Mesendoderm (in vitro differentiated cells): ENCODE measurements at regions not wholly inside any gene's neighbourhood (a gene's known extent, or its start where the extent isn't known, plus 50 kb on each side); places are given as distances from the start of the nearest gene placed in this dataset.

Source experiments
- DNase-seq: peaks from one replicate; pipeline ENCODE4 v3.0.0; 2013
- H2AK5ac ChIP-seq: 2 replicates; pipeline ENCODE4 v1.6.1; 2013; ENCODE audit warnings: low read length, inconsistent platforms
- H2BK120ac ChIP-seq: 2 replicates; pipeline ENCODE4 v1.6.1; 2013; ENCODE audit warnings: low read depth, mild to moderate bottlenecking, low read length, moderate library complexity, mixed read lengths
- H2BK15ac ChIP-seq: replicated peaks from 2 replicates; pipeline ENCODE4 v1.6.1; 2013; ENCODE audit warnings: low read depth, mild to moderate bottlenecking, moderate library complexity
- H2BK5ac ChIP-seq: 2 replicates; pipeline ENCODE4 v1.6.1; 2013; ENCODE audit warnings: low read length, inconsistent platforms
- H3K18ac ChIP-seq: 2 replicates; pipeline ENCODE4 v1.6.1; 2013; ENCODE audit warnings: mild to moderate bottlenecking, low read length, mixed read lengths
- H3K23ac ChIP-seq: one replicate; pipeline ENCODE4 v1.6.1; 2013; ENCODE audit warnings: low read length
- H3K27ac ChIP-seq: 2 replicates; pipeline ENCODE4 v1.5.1; 2013; ENCODE audit warnings: low read depth, mild to moderate bottlenecking, inconsistent platforms, low read length, moderate library complexity
- H3K27me3 ChIP-seq: 2 replicates; pipeline ENCODE4 v1.6.1; 2013; ENCODE audit warnings: low read length, control low read depth, mild to moderate bottlenecking, inconsistent platforms; ENCODE audit not compliant: insufficient read depth, poor library complexity
- H3K36me3 ChIP-seq: 2 replicates; pipeline ENCODE4 v1.6.1; 2013; ENCODE audit warnings: low read length, inconsistent platforms; ENCODE audit not compliant: control insufficient read depth, insufficient read depth
- H3K4ac ChIP-seq: one replicate; pipeline ENCODE4 v1.6.1; 2013; ENCODE audit warnings: low read depth, mild to moderate bottlenecking, low read length, moderate library complexity
- H3K4me1 ChIP-seq: 2 replicates; pipeline ENCODE4 v1.6.1; 2013; ENCODE audit warnings: low read depth, low read length, inconsistent platforms; ENCODE audit not compliant: control insufficient read depth
- H3K4me2 ChIP-seq: 2 replicates; pipeline ENCODE4 v1.6.1; 2013; ENCODE audit warnings: low read length
- H3K4me3 ChIP-seq: 2 replicates; pipeline ENCODE4 v1.5.1; 2013; ENCODE audit warnings: mild to moderate bottlenecking, low read length
- H3K56ac ChIP-seq: one replicate; pipeline ENCODE4 v1.6.1; 2013; ENCODE audit warnings: low read length
- H3K79me1 ChIP-seq: 2 replicates; pipeline ENCODE4 v1.6.1; 2013; ENCODE audit warnings: low read length, inconsistent platforms
- H3K79me2 ChIP-seq: 2 replicates; pipeline ENCODE4 v1.6.1; 2013; ENCODE audit warnings: mild to moderate bottlenecking, low read length; ENCODE audit not compliant: control insufficient read depth, insufficient read depth
- H3K9ac ChIP-seq: 2 replicates; pipeline ENCODE4 v1.6.1; 2013; ENCODE audit warnings: low read length, inconsistent platforms
- H4K5ac ChIP-seq: one replicate; pipeline ENCODE4 v1.6.1; 2013; ENCODE audit warnings: low read length
- H4K8ac ChIP-seq: one replicate; pipeline ENCODE4 v1.6.1; 2013; ENCODE audit warnings: low read depth, mild to moderate bottlenecking, control low read depth, low read length, moderate library complexity
- WGBS: extraction: QIAGEN DNeasy Blood & Tissue Kit; methylation state at CpG from one replicate; pipeline ENCODE4 v1.1.7; 2013; ENCODE audit warnings: low lambda C conversion rate, missing lambda C conversion rate; ENCODE audit not compliant: insufficient coverage; ENCODE audit errors: extremely low coverage; 5-methylcytosine and 5-hydroxymethylcytosine counted together

GRCh38 chr10:122767621-122768388, 68.2 kb upstream of the C10orf120 start:
- no peaks in the 10 kb centered on the region for H3K79me2 ChIP-seq
- no peaks in the 10 kb centered on the region for H3K36me3 ChIP-seq
- no peak overlapping the region for H3K18ac ChIP-seq
- no peaks in the 10 kb centered on the region for H3K4me1 ChIP-seq
- no peak overlapping the region for H2BK5ac ChIP-seq
- H3K9ac ChIP-seq: no peak overlapping the region
- no peak overlapping the region for H3K4me2 ChIP-seq
- no peak overlapping the region for H3K4me3 ChIP-seq
- H3K79me1 ChIP-seq: no peaks in the 10 kb centered on the region
- no peaks in the 10 kb centered on the region for H3K27me3 ChIP-seq
- no peak for DNase-seq
- H3K27ac ChIP-seq: no peak overlapping the region
- no peak overlapping the region for H3K56ac ChIP-seq
- H4K5ac ChIP-seq: no peak overlapping the region
- no peak overlapping the region for H2AK5ac ChIP-seq
- no peak overlapping the region for H3K4ac ChIP-seq
- no peak overlapping the region for H3K23ac ChIP-seq
- H2BK120ac ChIP-seq: no peak overlapping the region
- H2BK15ac ChIP-seq: no peak overlapping the region
- H4K8ac ChIP-seq: no peak overlapping the region
- WGBS: no CpG with 5 or more reads among the region's 12 CpGs

- DNase-seq: no peak
- Histone ChIP-seq H3K18ac (no peak overlapping the region), H3K4me1 (no peaks in the 10 kb centered on the region), H2BK15ac (no peak overlapping the region), H3K27me3 (no peaks in the 10 kb centered on the region), H3K79me2 (no peaks in the 10 kb centered on the region), H3K79me1 (no peaks in the 10 kb centered on the region), H4K8ac (no peak overlapping the region), H2BK120ac (no peak overlapping the region), H2AK5ac (no peak overlapping the region), H3K36me3 (no peaks in the 10 kb centered on the region), H4K5ac (no peak overlapping the region), H3K56ac (no peak overlapping the region), H3K4me3 (no peak overlapping the region), H3K23ac (no peak overlapping the region), H3K4ac (no peak overlapping the region), H3K9ac (no peak overlapping the region), H2BK5ac (no peak overlapping the region), H3K27ac (no peak overlapping the region), H3K4me2 (no peak overlapping the region)
- WGBS: no CpG with 5 or more reads among the region's 2 CpGs
These were observed 65.8 kb upstream of the C10orf120 start for GRCh38 chr10:122765412-122765811.

GRCh38 chr10:122756656-122757055, 57.0 kb upstream of the C10orf120 start:
- H3K9ac ChIP-seq: no peak overlapping the region
- H3K79me1 ChIP-seq: no peaks in the 10 kb centered on the region

GRCh38 chr10:122754491-122755235, 55.0 kb upstream of the C10orf120 start:
- H3K23ac ChIP-seq: no peak overlapping the region
- no peak for DNase-seq
- H3K56ac ChIP-seq: no peak overlapping the region
- H3K36me3 ChIP-seq: no peaks in the 10 kb centered on the region
- H3K27ac ChIP-seq: no peak overlapping the region
- H3K18ac ChIP-seq: no peak overlapping the region
- no peaks in the 10 kb centered on the region for H3K4me1 ChIP-seq
- no peaks in the 10 kb centered on the region for H3K79me2 ChIP-seq
- H2BK15ac ChIP-seq: no peak overlapping the region
- no peaks in the 10 kb centered on the region for H3K27me3 ChIP-seq
- WGBS: 100% methylated on average over 1 of the region's 11 CpGs
- H2AK5ac ChIP-seq: no peak overlapping the region
- no peaks in the 10 kb centered on the region for H3K79me1 ChIP-seq
- no peak overlapping the region for H4K5ac ChIP-seq
- no peak overlapping the region for H3K9ac ChIP-seq
- no peak overlapping the region for H3K4me2 ChIP-seq
- no peak overlapping the region for H2BK5ac ChIP-seq
- no peak overlapping the region for H3K4me3 ChIP-seq
- H3K4ac ChIP-seq: no peak overlapping the region
- no peak overlapping the region for H4K8ac ChIP-seq
- H2BK120ac ChIP-seq: no peak overlapping the region

More at GRCh38 chr10:122756656-122757055, 57.0 kb upstream of the C10orf120 start:
- no peak overlapping the region for H4K8ac ChIP-seq
- H3K4me1 ChIP-seq: no peaks in the 10 kb centered on the region
- no peak overlapping the region for H2BK15ac ChIP-seq
- H2BK120ac ChIP-seq: no peak overlapping the region
- H3K4me2 ChIP-seq: no peak overlapping the region
- H4K5ac ChIP-seq: no peak overlapping the region
- H2BK5ac ChIP-seq: no peak overlapping the region
- no peaks in the 10 kb centered on the region for H3K27me3 ChIP-seq
- no peaks in the 10 kb centered on the region for H3K79me2 ChIP-seq
- no peak overlapping the region for H3K23ac ChIP-seq
- H3K4ac ChIP-seq: no peak overlapping the region
- no peak overlapping the region for H2AK5ac ChIP-seq
- no peaks in the 10 kb centered on the region for H3K36me3 ChIP-seq
- no peak overlapping the region for H3K18ac ChIP-seq
- DNase-seq: no peak
- no peak overlapping the region for H3K27ac ChIP-seq
- H3K56ac ChIP-seq: no peak overlapping the region
- WGBS: no CpG with 5 or more reads among the region's 9 CpGs
- H3K4me3 ChIP-seq: no peak overlapping the region

GRCh38 chr10:122749886-122750285, 50.2 kb upstream of the C10orf120 start:
- no peak overlapping the region for H3K18ac ChIP-seq
- H2BK15ac ChIP-seq: no peak overlapping the region
- no CpG with 5 or more reads among the region's 13 CpGs for WGBS
- no peak overlapping the region for H4K8ac ChIP-seq
- no peak overlapping the region for H3K56ac ChIP-seq
- no peak overlapping the region for H3K4ac ChIP-seq
- no peaks in the 10 kb centered on the region for H3K4me1 ChIP-seq
- H4K5ac ChIP-seq: no peak overlapping the region
- no peak overlapping the region for H2BK120ac ChIP-seq
- no peak overlapping the region for H3K4me2 ChIP-seq
- no peak overlapping the region for H3K27ac ChIP-seq
- H3K36me3 ChIP-seq: no peaks in the 10 kb centered on the region
- no peak overlapping the region for H3K23ac ChIP-seq
- no peaks in the 10 kb centered on the region for H3K79me2 ChIP-seq
- H3K79me1 ChIP-seq: no peaks in the 10 kb centered on the region
- H2AK5ac ChIP-seq: no peak overlapping the region
- H2BK5ac ChIP-seq: no peak overlapping the region
- no peak overlapping the region for H3K4me3 ChIP-seq
- H3K27me3 ChIP-seq: no peaks in the 10 kb centered on the region
- no peak overlapping the region for H3K9ac ChIP-seq
- DNase-seq: no peak
